ENCODE measurements at regions not wholly inside any gene's neighbourhood (a gene's known extent, or its start where the extent isn't known, plus 50 kb on each side); places are given as distances from the start of the nearest gene placed in this dataset.

- DNase-seq, result no peak
Observed at GRCh38 chr6:105786449-105786848, 299.7 kb upstream of the PRDM1 start.

DNA sequence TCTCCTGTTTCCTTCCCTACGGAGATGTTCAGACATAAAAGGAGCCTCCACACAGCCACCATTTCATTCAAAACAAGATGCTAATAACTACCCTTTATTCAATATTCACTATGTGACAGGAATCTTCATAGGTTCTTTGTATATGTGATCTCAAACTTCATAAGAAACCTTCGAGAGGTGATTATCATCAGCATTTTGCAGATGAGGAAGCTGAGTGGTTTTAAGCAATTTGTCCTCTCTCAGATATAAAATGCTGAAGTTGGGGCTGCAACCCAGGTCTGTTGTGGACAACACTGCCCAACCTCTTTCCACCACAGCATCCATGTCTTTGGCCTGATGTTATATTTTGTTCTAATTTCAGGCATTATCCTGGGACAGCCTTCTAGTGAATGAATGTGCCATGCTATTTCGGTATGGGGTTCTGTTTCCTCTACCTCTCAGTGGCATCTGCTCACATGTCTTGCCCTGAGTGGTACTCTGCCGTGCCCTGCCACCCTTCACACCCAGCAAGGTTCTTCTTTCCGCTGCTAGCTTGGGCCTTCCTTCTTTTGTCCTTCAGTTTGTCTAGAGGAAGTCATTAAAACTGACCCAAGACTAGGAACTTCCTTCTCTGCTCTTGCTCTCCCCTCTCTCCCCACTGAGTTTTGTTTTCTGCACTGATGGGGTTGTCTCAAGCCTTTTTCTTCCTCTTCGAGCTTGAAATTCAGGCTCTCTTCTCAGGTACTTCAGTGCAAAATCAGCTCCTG, 300.9 kb upstream of the PRDM1 start:
- DNase-seq, result no peak

DNA sequence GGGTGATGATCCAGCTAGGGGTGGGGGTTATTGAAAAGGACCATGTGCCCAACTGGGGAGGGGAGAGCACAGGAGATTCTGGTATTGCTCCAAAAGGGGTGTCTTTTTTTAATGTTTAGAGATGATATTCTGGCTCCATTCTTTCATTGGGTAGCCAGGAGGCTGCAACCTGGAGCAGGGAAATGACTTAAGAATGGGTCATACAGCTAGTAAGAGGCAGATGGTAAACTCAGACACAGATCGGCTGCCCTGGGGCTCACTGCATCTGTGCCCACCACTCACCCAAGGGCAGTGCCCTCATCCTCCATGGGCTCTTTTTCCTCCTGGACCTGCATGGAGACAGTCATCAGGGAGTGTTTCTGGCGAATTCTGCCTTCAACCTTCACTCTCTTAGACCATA, 302.0 kb upstream of the PRDM1 start:
- DNase-seq, result no peak

DNA sequence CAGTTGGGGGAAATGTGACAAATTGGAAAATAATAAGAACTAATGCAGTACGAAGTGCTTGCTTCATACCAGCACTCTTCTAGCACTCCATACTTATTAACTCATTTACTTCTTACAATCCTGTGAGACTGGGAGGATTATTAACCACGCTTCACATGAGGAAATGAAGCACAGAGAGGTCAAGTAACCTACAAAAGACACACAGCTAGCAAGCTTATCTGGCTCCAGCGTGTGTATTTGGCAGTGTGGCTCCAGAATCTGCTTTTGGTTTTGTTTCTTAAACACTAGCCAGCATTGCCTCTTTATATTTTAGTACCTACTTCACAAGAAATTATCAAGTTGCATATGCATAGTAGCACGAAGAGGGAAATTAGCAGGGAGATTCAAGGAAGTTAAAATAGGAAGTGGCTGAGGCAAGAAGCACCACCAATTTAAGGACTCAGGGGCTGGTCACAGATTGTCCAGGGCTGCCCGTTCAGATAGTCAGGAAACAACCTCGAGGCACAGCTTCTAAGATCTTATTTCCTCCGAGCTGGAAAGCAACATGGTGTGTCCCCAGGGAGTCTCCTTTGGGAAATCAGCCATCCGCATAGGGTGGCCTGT, 302.7 kb upstream of the PRDM1 start:
- DNase-seq, result no peak

DNA sequence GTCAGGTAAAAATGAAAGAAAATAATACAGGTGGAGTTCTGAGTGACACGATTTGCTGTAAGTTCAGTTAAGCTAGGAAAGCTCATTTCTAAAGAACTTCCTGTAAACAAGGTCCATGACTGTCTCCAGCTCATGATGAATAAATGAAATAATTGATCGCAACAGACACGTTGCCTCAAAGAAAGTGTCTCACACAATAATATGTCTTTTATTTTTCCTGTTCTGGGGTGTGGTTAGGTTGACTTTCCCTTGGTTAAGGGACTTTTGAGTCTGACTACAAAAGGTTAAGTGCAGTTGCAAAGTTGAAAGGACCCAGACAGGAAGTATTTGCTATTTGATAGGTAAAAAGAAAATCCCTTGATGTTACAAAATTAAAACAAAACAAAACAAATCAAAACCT, 304.2 kb upstream of the PRDM1 start:
- DNase-seq, result no peak

GRCh38 chr6:105781248-105781647, 304.9 kb upstream of the PRDM1 start:
- DNase-seq, result peak; percentile 77

DNA sequence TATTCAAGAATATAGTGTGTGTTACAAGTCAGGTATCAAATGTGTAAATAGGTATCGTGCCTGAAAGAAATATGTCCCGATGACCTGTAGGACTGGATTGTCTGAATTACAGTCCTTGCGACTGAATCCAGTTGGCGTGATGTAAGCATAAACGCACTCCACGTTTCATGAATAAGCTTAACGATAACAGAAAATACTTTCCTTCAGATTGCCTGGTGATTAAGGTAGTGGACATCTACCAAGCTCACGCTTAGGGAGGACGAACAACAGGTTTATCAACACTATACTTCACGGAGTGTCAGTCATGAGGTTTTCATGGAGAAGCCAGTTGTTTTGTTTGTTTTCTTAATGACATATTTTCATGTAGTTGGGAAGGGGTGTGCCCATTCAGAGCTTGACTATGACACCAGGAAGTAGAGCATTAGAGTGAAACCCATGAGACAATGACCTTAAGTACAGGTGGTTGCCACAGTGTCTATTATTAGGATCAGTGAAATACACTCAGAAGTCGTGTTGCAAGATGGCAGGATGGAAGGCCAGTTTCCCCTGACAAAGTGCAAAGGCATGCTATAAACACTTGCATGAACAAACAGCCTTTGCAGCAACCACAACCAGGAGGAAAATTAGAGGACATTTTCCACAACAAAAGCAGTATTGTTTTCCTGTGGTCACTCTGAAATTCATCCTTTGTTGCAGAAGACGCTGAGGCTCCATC, 305.8 kb upstream of the PRDM1 start:
- no peak for DNase-seq

DNA sequence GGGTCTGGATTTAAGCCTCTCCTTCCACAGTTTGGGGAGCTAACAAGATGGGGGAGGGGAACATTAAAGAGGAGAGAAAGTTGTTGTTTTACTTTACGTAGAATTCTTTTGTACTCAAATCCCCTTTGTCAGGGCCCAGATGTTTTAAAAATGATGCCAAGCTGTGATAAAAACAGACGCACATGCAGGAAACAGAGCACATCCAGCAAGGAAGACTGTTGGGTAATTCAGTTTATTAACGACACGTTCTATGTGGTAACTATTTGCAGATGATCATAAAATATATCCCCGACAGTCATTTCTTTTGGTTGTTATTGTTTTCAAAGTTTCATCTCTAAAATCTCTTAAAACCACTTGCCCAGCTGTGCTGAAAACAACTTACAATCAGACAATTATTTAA, 307.0 kb upstream of the PRDM1 start:
- no peak for DNase-seq

GRCh38 chr6:105775095-105775494, 311.0 kb upstream of the PRDM1 start:
- DNase-seq, result no peak

- DNase-seq, result no peak
Observed at GRCh38 chr6:105774247-105774646, 311.9 kb upstream of the PRDM1 start.

- no peak for DNase-seq
Observed at GRCh38 chr6:105771313-105771970, 314.7 kb upstream of the PRDM1 start.

DNA sequence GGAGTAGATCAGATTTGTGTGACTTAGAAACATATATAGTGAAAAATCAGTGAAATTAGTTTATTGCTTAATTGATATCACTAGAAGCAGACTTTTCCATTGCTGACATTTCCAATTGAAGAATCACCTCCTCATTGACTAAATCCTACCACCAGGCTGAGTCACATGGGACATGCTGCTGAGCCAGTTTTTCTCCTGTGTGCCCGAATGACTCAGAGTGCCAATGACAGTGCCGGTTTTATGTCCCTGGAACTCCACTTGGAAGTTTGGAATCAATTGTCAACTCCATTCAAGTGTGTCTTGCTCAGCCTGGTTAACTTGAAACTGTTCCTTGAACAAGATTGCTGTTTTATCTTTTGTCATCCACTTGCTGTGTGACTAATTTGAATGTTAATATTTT, 316.1 kb upstream of the PRDM1 start:
- no peak for DNase-seq

DNA sequence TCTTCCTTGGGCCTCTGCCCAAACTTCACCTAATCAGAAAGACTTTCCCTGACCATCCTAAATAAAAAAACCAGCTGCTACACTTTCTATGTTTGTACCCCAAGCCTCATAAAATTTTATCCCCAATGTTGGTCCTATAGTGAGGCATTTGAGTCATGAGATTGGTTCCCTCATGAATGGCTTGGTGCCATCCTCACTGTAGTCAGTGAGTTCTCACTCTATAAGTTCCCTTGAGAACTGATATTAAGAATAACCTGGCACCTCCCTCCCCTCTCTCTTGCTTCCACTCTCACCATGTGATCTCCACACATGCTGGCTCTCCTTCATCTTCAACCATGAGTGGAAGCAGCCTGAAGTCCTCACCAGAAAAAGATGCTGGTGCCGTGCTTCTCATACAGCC, 316.9 kb upstream of the PRDM1 start:
- no peak for DNase-seq

- no peak for DNase-seq
Observed at GRCh38 chr6:105767541-105767940, 318.6 kb upstream of the PRDM1 start.

- no peak for DNase-seq
Observed at GRCh38 chr6:105765239-105765638, 320.9 kb upstream of the PRDM1 start.

DNA sequence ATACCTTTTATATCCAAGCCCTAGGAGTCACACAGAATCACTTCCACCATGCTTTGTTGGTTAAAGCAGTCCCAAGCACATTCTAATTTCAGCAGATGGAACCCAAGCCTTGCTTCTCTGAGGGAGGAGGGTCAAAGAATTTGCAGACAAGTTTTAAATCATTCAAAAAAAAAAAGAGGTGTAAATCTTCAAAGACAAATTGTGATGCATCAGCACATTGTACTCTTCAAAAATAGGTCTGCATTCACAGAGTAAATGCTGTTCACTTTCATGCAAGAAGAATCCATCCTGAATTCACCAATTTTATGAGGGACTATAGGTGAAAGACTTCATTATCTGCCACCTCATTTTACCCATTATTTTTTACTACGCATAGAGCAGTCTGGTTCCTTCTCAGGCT, 321.8 kb upstream of the PRDM1 start:
- no peak for DNase-seq

DNA sequence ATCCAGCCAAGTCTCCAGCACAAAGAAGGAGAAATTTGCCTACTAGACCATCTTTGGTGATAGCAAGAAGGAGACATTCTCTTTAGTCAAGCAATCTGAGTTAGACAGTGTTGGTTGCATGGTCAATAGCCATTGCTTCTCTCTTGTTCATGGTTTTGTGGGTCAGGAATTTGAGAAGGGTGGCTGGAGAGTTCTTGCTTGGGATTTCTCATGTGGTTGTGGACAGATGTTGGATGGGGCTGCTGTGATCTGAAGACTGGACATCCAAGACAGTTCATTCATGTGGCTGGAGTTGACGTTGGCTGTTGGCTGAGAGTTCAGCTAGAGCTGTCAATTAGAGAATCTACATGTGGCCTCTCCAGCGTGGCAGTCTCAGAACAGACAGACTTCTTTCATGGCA, 322.3 kb upstream of the PRDM1 start:
- no peak for DNase-seq

GRCh38 chr6:105760746-105761145, 325.4 kb upstream of the PRDM1 start:
- DNase-seq, result no peak

DNA sequence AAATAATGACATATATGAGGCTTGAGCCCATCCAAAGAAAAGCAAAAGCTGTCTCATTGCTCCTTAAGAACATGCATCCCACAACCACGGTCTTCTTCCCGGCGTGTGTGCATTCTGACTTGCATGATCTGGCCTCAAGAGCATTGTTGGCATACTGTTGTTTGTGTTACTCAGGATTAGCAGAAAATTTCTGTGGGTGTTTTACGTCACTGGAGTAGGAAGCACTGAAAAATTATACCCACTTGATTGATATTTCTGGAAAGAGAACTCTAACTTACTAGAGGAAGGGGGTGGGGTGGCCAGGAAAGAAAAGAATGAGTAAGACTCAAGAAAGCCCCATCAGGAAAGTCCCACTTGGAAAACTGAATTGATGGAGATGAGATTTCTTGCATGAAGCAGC, 326.2 kb upstream of the PRDM1 start:
- DNase-seq, result no peak

GRCh38 chr6:105759015-105759414, 327.1 kb upstream of the PRDM1 start:
- no peak for DNase-seq

DNA sequence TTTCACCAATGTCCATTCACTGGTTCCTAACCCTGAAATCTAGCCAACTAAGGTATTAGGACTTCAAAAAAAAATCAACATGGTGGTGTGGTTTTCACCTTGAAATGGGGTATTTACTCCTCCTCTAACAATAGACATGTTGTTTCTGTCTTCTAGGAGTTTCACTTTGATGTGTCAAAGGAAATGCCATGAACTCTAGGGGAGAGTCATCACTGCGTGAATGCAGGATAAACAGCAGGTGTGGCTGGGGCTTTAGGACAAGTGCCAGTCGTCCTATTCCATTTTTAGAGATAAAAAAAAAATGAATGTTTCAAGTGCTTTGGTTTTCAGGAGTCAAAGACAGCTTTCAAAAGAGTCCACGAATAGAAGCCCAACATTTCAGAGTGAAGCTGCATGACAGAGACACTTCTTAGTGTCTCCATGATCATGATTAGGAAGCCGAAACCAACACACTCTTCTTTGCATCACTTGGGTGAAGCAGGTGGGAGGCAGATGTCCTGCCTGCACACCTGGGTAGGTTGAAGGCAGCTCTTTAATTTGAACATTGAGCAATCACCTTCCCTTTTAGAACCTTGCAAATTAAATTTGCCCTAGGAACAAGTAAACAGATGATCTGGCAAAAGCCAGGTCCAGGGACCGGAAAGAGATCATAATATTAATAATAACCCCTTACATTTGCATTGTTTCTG, 328.5 kb upstream of the PRDM1 start:
- DNase-seq, result no peak

- no peak for DNase-seq
Observed at GRCh38 chr6:105755885-105756284, 330.3 kb upstream of the PRDM1 start.

GRCh38 chr6:105753620-105754211, 332.4 kb upstream of the PRDM1 start:
- no peak for DNase-seq
